ENCODE measurements at regions not wholly inside any gene's neighbourhood (a gene's known extent, or its start where the extent isn't known, plus 50 kb on each side); places are given as distances from the start of the nearest gene placed in this dataset.
"Not testable (repeated sequence)": the region's sequence is repeated elsewhere in the genome, so short reads cannot be mapped to it uniquely, and the experiment has no call there.

DNA sequence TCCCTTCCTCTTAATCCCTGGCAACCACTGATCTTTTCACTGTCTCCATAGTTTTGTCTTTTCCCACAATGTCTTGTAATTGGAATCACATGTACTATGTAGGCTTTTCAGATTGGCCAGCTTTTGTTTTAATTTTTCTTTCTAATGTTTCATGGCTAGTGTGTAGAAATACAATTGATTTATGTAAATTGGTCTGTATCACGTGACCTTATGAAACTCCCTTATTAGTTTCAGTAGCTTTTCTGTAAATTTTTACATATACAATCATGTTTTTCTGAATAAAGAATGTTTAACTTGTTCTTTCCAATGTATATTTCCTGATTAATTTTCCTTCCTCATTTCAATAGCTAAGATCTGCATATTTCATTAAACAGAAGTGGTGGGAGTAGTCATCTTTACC lies 319.3 kb downstream of the MDFIC start:
- no peak for DNase-seq

GRCh38 chr7:115240242-115240641 lies 318.3 kb downstream of the MDFIC start:
- no peak for DNase-seq

DNA sequence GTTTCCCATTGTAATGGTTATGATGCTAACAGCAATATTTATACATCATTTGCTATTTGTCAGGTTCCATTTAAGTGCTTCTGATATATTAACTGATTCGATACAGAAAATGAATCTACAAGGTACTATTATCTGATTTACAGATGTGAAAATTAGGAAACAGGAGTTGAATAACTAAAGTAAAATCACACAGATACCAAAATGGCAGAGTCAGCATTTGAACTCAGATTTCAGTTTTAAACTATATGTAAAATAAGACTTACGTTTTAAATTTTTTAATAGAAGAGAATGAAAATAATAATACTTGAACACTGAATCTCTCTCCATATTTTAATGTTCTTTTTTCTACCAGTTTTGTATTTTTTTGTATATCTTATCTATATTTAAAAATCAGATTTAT lies 313.2 kb downstream of the MDFIC start:
- DNase-seq = no peak

DNA sequence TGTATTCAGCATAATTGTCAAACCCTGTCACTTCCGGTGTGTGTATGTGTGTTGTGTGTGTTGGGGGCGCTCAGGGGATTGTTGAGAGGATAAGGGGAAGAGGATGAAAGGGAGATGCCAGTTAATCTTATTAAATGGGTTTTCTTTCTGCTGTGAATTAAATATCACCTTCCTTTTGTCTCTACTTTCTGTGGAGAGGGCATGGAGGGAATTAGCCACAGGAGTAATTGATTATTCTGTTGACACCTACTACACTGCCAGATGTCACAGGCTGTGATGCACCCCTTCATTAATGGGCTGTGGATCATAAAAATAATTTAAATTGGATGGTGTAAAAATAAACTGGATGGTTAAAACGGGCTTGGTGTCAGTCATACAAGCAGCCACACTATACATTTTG lies 311.9 kb downstream of the MDFIC start:
- no peak for DNase-seq

DNA sequence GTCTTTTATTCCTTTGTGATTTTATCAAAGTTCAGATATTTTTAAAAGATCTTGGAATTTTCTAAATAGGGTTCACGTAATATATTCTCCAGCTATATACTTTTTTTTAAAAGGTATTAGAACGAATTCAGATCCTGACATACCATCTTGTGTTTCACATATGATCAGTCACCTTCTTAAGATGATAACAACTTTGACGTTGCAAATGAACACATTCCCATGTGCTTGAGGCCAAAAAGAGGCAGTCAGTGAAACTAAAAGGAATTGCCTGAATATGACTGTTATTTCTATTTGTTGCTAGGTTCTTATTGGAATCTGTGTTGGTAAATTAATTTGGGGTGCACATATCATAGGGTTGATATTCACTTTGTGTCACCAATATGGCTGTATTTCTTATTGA lies 310.1 kb downstream of the MDFIC start:
- no peak for DNase-seq

DNA sequence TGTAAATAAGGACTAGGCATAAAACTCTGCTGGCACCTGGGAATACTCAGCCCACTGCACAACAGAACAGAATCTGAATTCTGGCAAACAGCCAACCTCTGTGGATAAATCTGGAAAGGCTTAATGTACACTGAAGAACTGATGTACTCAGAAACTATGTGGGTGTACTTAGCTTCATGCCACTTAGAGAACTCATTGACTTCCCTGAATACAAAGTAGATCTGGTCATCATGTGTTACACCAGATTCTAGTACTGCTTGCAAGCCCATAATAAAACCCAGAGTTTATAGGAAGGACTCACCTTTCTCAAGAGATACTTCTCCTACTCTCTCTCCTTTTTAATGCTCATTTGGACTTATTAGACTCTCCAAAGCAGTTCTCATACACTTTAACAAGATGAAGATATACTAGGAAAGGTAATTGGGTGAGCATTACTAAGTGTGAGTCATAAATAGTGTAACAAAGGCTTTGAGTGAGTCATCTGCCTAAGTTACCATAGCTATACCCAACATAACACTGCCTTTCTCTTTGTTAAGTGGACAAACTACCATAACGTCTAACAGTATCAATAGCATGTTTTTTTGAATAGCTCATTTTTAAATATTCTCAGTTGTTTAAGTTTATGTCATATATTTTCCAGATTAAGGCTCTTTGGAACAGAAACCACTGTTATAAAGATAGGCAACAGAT lies 309.1 kb downstream of the MDFIC start:
- DNase-seq = peak; percentile 30

DNA sequence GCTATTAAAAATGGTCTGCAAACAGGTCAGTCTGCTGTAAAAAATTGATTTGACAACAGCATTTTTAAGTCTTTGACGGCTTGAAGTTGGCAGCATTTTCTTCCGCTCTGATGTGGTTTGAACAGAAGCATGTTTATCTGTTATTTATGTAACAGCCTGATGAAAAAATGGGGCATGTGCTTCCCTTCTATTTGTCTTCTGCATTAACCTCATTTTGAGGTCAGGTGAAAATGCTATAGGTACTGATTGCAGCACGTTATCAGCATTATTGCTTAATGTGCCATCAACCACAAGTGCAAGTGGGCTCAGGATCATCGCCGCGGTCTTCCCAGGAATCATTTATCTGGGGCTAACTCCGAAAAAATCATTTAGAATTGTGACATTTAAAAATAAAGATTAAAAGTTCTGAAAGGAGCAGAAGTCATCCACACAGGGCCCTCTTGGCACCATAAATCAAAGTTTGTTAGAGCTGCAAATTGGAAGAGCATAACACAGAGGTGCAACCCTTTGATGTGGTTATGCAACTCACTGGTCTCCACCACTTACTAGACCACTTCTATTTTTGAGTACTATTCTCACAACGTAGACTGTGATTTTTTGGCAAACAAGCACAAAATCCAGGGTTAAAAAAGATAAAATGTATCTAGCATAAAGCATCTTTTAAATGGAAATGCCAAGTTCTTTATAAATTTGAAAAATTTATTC lies 307.7 kb downstream of the MDFIC start:
- DNase-seq = peak; percentile 49

DNA sequence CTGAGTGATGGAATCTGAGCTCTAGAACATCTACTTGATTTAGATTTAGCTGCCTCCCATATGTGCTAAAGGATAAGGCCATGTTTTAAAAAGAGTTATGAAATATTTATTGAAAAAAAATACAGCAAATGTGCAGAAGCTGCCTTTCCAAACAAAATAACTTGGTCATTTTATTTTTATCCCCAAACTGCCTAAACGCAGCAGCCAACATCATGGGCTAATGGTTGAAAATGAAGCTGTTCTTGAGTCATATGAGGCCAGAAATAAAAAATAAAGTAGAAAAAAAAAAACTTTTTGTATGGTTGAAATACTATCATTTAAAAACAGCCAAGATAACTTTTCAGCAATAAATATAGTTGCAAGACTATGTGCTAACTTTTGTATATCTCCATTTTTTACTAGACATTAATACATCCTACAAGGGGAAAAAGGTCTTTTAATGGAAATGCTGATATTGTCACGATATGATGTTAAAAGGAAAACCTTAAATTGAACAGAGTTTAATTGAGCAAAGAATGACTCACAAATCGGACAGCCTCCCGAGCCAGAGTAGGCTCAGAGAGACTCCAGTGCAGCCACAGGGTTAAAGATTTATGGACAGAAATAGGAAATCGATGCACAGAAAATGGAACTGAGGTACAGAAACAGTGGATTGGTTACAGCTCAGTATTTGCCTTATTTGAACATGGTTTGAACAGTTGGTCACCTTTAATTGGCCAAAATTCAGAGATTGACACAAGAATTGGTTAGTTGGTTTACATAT lies 305.8 kb downstream of the MDFIC start:
- no peak for DNase-seq

- DNase-seq = no peak
Measured at GRCh38 chr7:115226410-115226809, 304.5 kb downstream of the MDFIC start.

- DNase-seq = no peak
Measured at GRCh38 chr7:115224922-115225321, 303.0 kb downstream of the MDFIC start.

DNA sequence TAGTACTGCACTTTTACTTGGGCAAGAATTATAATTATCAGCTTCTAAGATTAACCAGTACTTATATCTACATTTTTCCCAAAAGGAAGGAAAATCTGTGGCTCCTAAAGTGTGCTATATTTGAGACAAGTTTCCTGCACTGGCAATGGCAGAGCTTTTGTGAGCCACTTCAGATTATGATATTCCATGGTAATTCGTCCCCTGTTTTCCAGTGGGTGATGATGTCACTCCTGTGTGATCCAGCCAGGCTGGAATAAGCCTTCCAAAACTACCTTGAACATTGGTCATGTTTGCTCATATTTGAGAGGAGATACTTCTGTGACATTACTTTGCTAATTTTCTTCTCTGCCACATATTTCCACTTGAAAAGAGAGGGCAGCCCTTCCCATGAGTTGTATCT lies 302.1 kb downstream of the MDFIC start:
- no peak for DNase-seq

DNA sequence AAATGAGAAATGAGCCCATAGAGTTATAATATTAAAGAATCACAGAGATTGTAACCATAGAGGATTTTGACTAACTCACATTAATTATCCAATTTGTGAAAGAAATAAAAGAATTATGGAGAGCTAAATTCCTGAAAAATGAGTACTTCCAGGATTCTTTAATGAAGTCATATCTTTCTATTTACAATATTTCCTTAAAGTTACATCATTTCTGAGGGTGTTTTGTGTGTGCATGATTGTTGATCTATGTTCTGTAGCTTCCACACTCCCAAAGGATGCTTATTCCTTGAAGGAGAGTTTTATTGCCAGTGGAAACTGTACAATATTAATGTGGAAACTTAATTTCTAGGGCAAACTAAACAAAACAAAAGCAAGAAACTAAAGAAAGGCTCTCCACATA lies 299.6 kb downstream of the MDFIC start:
- no peak for DNase-seq

DNA sequence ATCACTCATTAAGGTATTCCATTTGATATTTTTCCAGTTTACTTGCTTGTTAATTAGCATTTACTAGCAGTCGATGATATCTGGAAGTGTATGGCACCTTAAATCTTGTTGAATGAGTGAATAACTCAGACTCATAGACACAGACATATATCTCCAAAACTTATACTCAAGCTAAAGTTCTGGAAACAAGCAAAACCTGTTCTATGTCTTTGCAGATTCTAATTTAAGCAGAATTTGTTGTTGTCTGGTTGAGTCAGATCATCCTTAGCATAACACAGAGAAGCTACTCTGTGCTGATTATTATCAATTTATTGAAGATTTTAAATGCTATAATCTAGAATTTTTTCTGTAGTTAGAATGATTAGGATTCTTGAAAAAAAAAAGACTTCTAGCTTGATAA lies 296.2 kb downstream of the MDFIC start:
- no peak for DNase-seq

DNA sequence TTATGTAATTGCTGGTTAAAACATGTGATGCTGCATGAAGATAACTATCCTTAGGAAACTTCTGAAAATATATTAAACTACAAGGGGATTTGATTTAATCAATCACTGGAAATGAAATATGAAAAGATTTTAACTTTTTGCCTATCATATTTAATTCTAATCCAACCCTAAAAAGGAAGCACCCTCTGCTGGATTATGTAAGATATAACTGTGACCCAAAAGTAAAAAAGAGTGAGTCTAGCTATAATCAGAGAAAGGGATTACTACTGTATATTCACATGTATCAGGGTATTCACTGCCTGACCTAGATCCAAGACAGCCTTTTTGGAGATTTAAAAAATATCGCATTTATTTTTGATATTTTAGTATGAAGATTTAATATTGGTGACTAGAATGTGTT lies 295.5 kb downstream of the MDFIC start:
- peak; percentile 23 for DNase-seq

DNA sequence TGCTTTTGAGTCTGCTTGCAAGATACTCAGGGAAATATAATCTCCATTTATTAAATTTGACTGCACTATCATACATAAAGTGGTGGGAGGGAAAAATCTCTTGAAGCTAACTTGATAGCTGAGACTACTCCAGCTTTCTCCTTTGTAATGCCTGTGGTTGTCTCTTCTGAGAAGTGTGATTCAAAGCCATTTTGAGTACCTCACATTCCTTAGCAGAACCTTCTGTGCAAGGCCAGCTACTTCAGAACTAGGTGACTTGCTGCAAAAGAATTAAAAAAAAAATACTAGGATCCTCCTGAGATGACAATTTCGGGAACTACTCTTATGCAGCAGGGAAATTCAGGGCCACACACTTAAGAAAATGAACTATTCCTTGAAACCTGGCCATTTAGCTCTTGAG lies 294.8 kb downstream of the MDFIC start:
- DNase-seq = no peak

DNA sequence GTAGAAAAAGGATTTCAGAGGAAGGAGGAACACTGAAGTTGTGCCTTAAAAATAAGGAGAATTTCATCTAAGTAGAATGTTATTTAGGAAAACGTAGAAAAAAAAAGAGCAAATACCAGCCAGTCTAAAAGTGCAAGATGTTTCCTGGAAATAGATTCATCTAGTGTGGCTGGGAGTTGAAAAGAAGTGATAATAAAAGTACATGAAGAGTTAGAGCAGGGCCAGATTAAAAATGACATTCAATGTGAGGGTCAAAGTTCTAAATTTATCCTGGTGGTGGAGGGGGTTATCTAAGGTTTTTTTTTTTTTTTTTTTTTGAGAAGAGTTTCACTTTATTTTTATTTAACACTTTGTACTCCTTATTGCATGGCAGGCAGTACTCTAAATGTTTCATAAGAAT lies 289.3 kb downstream of the MDFIC start:
- no peak for DNase-seq

DNA sequence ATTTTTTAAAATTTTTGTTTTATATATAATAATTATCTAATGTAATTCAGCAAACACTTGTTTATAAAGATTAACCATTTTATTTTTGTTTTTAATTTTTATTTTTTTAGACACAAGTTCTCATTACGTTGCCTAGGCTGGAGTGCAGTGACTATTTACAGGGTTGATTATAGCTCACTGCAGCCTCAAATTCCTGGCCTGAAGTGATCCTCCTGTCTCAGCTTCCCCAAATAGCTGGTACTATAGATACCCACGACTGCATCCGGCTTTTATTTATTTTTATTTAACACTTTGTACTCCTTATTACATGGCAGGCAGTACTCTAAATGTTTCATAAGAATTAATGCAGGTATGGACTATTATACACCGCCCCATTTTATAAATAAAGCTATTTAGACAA lies 288.7 kb downstream of the MDFIC start:
- no peak for DNase-seq

DNA sequence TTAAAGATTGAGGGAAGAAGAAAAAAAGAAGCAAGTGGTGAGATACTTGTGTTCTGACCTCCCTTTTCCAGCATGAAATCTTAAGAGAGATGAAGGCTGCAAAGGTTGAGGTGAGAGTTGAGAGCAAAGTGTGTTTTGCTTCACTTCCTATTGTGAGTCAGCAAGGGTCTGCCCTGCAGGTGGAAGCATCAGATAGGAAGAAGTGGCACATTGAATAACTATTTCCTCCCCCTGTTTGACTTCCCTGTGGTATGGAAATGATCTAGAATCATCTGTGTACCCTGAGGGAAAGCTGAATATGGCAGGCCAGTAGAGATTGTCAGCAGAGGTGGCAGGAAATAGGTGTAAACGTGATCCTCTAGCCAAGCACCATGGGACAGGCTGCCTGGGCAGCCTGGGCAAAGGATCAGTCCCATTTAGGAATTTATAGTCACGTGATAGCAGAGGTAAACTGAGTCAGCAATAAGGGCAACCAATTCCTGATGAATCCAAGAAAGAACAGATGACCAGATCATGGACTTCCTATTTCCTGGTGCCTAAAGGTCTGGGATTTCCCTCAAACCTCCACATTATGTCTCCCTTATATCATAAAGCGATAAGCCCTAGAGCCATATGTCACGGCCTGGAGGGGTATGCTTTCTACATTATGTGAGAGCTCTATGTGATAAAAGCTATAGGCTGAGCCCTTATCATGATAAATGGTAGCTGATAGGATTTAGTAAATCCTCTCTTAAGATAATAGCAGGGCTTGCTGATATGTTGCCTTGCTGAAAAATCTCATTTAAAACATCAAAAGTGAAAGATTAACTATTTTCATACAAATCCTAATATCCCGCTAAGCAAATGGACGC lies 287.0 kb downstream of the MDFIC start:
- no peak for DNase-seq

- not testable (repeated sequence) for DNase-seq
Measured at GRCh38 chr7:115206374-115206773, 284.5 kb downstream of the MDFIC start.

DNA sequence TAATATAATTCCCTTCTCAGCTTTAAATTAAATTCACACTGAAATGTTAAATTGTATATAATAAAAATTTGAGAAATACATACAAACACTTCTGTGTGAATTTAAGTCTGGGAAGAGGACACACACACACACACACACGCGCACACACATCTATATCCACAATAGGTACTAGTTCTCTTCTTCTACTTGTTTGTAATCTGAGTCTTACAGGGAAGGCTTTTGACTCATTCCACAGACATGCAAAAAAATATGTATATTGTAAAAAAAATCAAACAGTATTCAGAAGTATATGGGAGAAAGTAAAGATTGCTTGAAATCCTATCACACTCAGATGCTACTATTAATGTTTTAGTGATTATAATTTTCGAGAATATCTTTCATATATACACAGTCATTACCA lies 276.2 kb downstream of the MDFIC start:
- DNase-seq = no peak

GRCh38 chr7:115195208-115195607 lies 273.3 kb downstream of the MDFIC start:
- DNase-seq = no peak

DNA sequence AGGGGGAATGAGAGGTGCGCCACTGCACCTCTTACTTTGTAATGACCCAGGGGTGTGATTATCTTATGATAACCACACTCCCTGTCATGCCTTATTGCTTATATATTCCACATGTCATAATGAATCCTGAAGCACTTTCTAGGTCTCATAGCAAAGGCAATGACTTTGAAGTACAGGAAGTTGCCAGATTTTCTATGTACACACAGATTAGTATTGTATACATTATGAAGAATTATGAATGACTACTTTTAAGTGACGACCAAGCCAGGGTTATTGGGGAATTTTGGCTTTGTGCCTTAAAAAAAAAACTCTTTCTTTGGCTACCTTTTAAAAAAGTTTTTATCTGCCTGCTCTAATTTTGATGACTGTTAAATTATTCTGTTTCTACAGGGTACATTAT lies 269.6 kb downstream of the MDFIC start:
- no peak for DNase-seq

DNA sequence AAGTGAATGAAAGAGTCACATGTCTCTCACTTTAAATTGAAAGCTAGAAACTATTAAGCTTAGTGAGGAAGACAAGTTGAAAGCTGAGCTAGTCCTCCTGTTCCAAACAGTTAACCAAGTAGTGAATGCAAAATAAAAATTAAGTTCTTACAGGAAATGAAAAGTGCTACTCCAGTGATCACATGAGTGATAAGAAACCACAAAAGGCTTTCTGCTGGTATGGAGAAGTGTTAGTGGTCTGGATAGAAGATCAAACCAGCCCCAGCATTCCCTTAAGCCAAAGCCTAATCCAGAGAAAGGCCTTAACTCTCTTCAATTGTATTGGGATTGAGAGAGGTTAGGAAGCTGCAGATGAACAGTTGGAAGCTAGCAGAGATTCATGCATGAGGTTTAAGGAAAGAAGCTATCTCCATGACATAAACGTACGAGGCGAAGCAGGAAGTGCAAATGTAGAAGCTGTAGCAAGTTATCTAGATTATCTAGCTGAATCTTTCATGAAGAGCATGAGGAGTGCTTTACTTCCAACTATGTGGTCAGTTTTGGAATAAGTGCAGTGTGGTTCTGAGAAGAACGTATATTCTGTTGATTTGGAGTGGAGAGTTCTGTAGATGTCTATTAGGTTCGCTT lies 261.6 kb downstream of the MDFIC start:
- DNase-seq = peak; percentile 22

All from CD4-positive, alpha-beta T cell treated with Interleukin-21 for 1 hour (primary cell).